HEK293T (cell line): ENCODE measurements at regions not wholly inside any gene's neighbourhood (a gene's known extent, or its start where the extent isn't known, plus 50 kb on each side); places are given as distances from the start of the nearest gene placed in this dataset.

Experiments
- CTCF ChIA-PET: fragments of 350-600 bp; formaldehyde crosslinking; extraction: SDS; loops from one replicate; lab custom pipeline; 2021; ENCODE audit warnings: antibody characterized with exemption, inconsistent platforms; lab: Yijun Ruan, JAX
- POLR2A ChIA-PET: fragments of 350-600 bp; formaldehyde crosslinking; extraction: SDS; loops from one replicate; lab custom pipeline; 2020; ENCODE audit warnings: antibody characterized with exemption, inconsistent platforms; lab: Yijun Ruan, JAX
- DNase-seq: peaks from one replicate; pipeline ENCODE4 v3.0.0; 2012; ENCODE audit warnings: mixed read lengths; ENCODE audit errors: extremely low spot score
- ARNT ChIP-seq: fragments of 450-650 bp; IDR thresholded peaks from 2 replicates; pipeline ENCODE4 v1.6.1; 2017; ENCODE audit warnings: mild to moderate bottlenecking
- BHLHE40 ChIP-seq: fragments of 450-650 bp; IDR thresholded peaks from 2 replicates; pipeline ENCODE4 v1.6.1; 2016; ENCODE audit warnings: mild to moderate bottlenecking, moderate library complexity, borderline replicate concordance
- CTBP1 ChIP-seq: fragments of 450-650 bp; IDR thresholded peaks from 2 replicates; pipeline ENCODE4 v1.6.1; 2016; ENCODE audit warnings: borderline replicate concordance
- ELF4 ChIP-seq: fragments of 450-650 bp; IDR thresholded peaks from 2 replicates; pipeline ENCODE4 v1.6.1; 2017; ENCODE audit warnings: antibody characterized with exemption
- FOXA1 ChIP-seq: fragments of 450-650 bp; IDR thresholded peaks from 2 replicates; pipeline ENCODE4 v1.6.1; 2016; ENCODE audit warnings: mild to moderate bottlenecking
- FOXK2 ChIP-seq: fragments of 450-650 bp; IDR thresholded peaks from 2 replicates; pipeline ENCODE4 v1.6.1; 2016; ENCODE audit warnings: mild to moderate bottlenecking
- FOXM1 ChIP-seq: fragments of 450-650 bp; IDR thresholded peaks from 2 replicates; pipeline ENCODE4 v1.6.1; 2017; ENCODE audit warnings: mild to moderate bottlenecking, borderline replicate concordance
- HDGF ChIP-seq: fragments of 450-650 bp; IDR thresholded peaks from 2 replicates; pipeline ENCODE4 v1.6.1; 2017; ENCODE audit warnings: antibody characterized with exemption, borderline replicate concordance
- L3MBTL2 ChIP-seq: fragments of 450-650 bp; conservative IDR thresholded peaks from 2 replicates; pipeline ENCODE4 v1.6.1; 2016; ENCODE audit warnings: mild to moderate bottlenecking
- LEF1 ChIP-seq: fragments of 450-650 bp; IDR thresholded peaks from 2 replicates; pipeline ENCODE4 v1.6.1; 2017; ENCODE audit warnings: mild to moderate bottlenecking, borderline replicate concordance
- NFRKB ChIP-seq: fragments of 450-650 bp; IDR thresholded peaks from 2 replicates; pipeline ENCODE4 v1.6.1; 2016; ENCODE audit warnings: mild to moderate bottlenecking, moderate library complexity
- SP1 ChIP-seq: fragments of 450-650 bp; IDR thresholded peaks from 2 replicates; pipeline ENCODE4 v1.6.1; 2017
- SUZ12 ChIP-seq: fragments of 450-650 bp; IDR thresholded peaks from 2 replicates; pipeline ENCODE4 v1.6.1; 2016; ENCODE audit warnings: mild to moderate bottlenecking
- TARDBP ChIP-seq: fragments of 450-650 bp; IDR thresholded peaks from 2 replicates; pipeline ENCODE4 v1.6.1; 2016
- ZNF384 ChIP-seq: fragments of 450-650 bp; IDR thresholded peaks from 2 replicates; pipeline ENCODE4 v1.6.1; 2016
- TF ChIP-seq, protein P1 (sequence below): fragments of 450-650 bp; IDR thresholded peaks from 2 replicates; pipeline ENCODE4 v1.6.1; 2016

GRCh38 chr4:22216278-22216677, 267.7 kb upstream of the KCNIP4 start:
- ChIA-PET POLR2A (no interaction called here), CTCF (no interaction called here)
- DNase-seq = no peak
- TF ChIP-seq FOXM1 = no peak
- no peak for TF ChIP-seq L3MBTL2
- TF ChIP-seq TARDBP = no peak

DNA sequence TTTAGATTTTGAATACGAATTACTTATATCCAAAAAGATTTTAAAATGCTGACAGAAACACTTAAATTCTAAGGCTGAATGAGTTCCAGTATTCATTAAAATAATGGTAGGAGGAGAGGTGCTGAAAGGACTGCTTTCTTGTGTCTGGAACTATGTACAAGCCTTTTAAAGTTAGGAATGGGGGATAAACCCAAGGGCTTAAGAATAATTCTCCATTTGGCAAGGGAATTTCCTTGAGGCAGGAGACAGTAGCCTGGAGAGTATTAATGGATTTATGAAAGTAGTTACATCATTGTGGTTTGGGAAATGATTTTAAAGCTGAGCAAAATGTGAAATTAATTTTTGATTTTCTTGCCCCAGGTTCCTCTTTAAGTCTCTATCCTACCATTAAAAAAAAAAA, 266.5 kb upstream of the KCNIP4 start:
- TF ChIP-seq L3MBTL2 (no peak), LEF1 (no peak), SUZ12 (no peak), SP1 (no peak), ELF4 (no peak), CTBP1 (no peak), NFRKB (no peak), ARNT (no peak), ZNF384 (no peak), FOXA1 (no peak), TARDBP (no peak), HDGF (no peak), FOXM1 (no peak), FOXK2 (no peak), BHLHE40 (no peak)
- TF ChIP-seq, protein P1, sequence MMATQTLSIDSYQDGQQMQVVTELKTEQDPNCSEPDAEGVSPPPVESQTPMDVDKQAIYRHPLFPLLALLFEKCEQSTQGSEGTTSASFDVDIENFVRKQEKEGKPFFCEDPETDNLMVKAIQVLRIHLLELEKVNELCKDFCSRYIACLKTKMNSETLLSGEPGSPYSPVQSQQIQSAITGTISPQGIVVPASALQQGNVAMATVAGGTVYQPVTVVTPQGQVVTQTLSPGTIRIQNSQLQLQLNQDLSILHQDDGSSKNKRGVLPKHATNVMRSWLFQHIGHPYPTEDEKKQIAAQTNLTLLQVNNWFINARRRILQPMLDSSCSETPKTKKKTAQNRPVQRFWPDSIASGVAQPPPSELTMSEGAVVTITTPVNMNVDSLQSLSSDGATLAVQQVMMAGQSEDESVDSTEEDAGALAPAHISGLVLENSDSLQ = no peak
- no peak for DNase-seq
- POLR2A ChIA-PET = no interaction called here
- CTCF ChIA-PET = no interaction called here

DNA sequence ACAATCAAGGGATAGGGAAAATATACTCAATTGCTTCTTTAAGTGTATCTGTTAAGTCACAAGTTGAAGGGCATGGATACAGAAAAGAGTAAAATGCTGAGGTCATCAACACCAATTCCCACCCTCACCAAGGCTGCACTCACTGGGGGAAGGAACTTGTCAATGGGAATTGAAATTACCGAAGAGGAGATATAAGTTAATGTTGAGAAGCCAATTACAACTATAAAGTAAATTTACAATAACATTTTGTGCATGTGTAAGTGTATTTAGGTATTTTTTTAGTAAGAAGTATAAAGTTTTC, 255.1 kb upstream of the KCNIP4 start:
- no peak for DNase-seq
- CTCF ChIA-PET = no interaction called here
- POLR2A ChIA-PET = no interaction called here
- TF ChIP-seq ELF4 (no peak), SP1 (no peak), FOXM1 (no peak), CTBP1 (no peak), TARDBP (no peak), NFRKB (no peak), FOXK2 (no peak), L3MBTL2 (no peak), LEF1 (no peak), HDGF (no peak), ARNT (no peak)
- TF ChIP-seq, protein P1 = no peak

- TF ChIP-seq FOXM1 (no peak), FOXA1 (no peak), HDGF (no peak), LEF1 (no peak), ELF4 (no peak), NFRKB (no peak), SP1 (no peak), TARDBP (no peak), ARNT (no peak)
- ChIA-PET POLR2A (no interaction called here), CTCF (no interaction called here)
- DNase-seq = no peak
Observed at GRCh38 chr4:22202975-22203710, 254.6 kb upstream of the KCNIP4 start.

GRCh38 chr4:22202246-22202974, 253.8 kb upstream of the KCNIP4 start:
- DNase-seq = no peak
- POLR2A ChIA-PET = no interaction called here
- no peak for TF ChIP-seq HDGF
- TF ChIP-seq SUZ12 = no peak
- no peak for TF ChIP-seq LEF1
- no peak for TF ChIP-seq NFRKB
- no peak for TF ChIP-seq SP1
- TF ChIP-seq FOXK2 = no peak
- no peak for TF ChIP-seq FOXM1
- TF ChIP-seq CTBP1 = no peak
- no peak for TF ChIP-seq ELF4
- no peak for TF ChIP-seq ZNF384
- TF ChIP-seq L3MBTL2 = no peak
- TF ChIP-seq ARNT = no peak
- TF ChIP-seq BHLHE40 = no peak
- no peak for TF ChIP-seq TARDBP
- no peak for TF ChIP-seq FOXA1
- TF ChIP-seq, protein P1 = no peak
- CTCF ChIA-PET = no interaction called here

DNA sequence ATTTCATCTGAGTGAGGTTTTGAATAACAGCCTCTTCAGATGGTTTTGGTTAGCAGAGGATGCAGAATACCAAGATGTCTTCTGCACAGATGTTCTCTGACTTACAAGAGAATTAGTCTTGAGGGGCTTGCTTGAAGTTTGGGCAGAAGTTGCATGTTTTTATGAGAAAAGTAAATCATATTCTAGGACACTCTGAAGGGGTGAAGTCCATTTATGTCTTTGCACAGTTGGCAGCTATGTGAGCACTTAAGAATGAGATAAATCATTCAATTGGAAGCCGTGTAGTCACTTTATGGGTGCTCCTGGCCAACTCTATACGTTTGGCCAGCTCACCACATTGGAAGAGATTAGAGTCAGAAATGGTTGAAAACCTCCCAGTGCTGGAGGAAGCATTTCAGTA, 252.7 kb upstream of the KCNIP4 start:
- no peak for DNase-seq
- ChIA-PET POLR2A (no interaction called here), CTCF (no interaction called here)
- TF ChIP-seq FOXK2 = no peak
- no peak for TF ChIP-seq TARDBP
- TF ChIP-seq ELF4 = no peak
- TF ChIP-seq SUZ12 = no peak
- TF ChIP-seq FOXM1 = no peak
